T-helper 2 cell treated with Interferon-gamma antibody and Interleukin-4, amounts not matched to agents 5 μg/mL and 100 μg/mL, for 36 hours (primary cell): ENCODE measurements at regions not wholly inside any gene's neighbourhood (a gene's known extent, or its start where the extent isn't known, plus 50 kb on each side); places are given as distances from the start of the nearest gene placed in this dataset.

ENCODE experiments used
- DNase-seq: peaks from one replicate; pipeline ENCODE4 v3.0.0; 2021; ENCODE audit warnings: low spot score
- H3K27ac Mint-ChIP-seq: one replicate; pipeline ENCODE4 v1.8.0; 2021; ENCODE audit warnings: mild to moderate bottlenecking, mixed read lengths
- H3K27me3 Mint-ChIP-seq: one replicate; pipeline ENCODE4 v1.8.0; 2021; ENCODE audit warnings: low read depth, mixed read lengths
- H3K36me3 Mint-ChIP-seq: one replicate; pipeline ENCODE4 v1.8.0; 2021; ENCODE audit warnings: low read depth, mixed read lengths
- H3K4me1 Mint-ChIP-seq: one replicate; pipeline ENCODE4 v1.8.0; 2021; ENCODE audit warnings: low read depth, mixed read lengths
- H3K4me3 Mint-ChIP-seq: one replicate; pipeline ENCODE4 v1.8.0; 2022; ENCODE audit warnings: mild to moderate bottlenecking, moderate library complexity, mixed read lengths
- H3K9me3 Mint-ChIP-seq: one replicate; pipeline ENCODE4 v1.8.0; 2021; ENCODE audit warnings: mixed read lengths

DNA sequence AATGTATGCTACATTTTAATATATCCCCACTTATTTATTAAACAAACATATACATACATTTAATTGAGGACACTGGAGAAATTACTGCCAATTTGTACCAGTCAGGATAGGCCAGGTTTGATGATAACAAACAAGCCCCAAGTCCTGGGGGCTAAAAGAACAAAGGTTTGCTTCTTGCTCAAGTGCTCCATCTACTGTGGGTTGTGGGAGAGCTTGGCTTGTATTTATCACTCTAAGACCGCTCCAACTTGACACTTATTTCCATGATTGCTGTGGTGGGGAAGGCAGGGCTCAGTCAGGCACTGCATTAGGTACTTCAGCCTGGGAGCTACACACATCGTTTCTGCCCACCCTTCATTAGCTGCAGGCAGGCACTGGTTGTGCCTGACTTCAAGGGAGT is 136.6 kb upstream of the ZNF32 start:
- H3K27me3 Mint-ChIP-seq = peaks cover 10% of the 10 kb centered on the region
- H3K4me1 Mint-ChIP-seq = peaks cover 20% of the 10 kb centered on the region
- no peak for DNase-seq
- H3K9me3 Mint-ChIP-seq = no peaks in the 10 kb centered on the region
- no peak overlapping the region for H3K27ac Mint-ChIP-seq
- peaks cover 7% of the 10 kb centered on the region for H3K36me3 Mint-ChIP-seq
- H3K4me3 Mint-ChIP-seq = no peak overlapping the region

DNA sequence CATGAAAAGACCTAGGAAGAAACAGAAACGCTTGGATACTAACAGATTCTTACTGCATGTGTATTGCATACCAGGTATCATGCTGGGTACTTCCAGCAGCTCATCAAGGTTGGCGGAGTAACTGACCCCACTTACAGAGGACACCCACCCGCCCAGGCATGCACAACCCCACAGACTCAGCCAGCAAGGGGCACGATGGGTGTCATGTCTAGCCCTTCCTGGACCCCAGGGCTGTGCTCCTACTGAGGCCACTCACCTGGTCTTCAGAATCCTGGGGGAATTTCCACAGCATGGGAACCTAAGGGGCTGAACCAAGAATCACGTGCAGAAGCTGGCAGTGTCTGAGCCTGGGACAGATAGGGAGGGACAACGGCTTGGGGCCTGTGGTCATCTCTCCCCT is 134.1 kb upstream of the ZNF32 start:
- no peak overlapping the region for H3K4me3 Mint-ChIP-seq
- peaks cover 28% of the 10 kb centered on the region for H3K4me1 Mint-ChIP-seq
- H3K36me3 Mint-ChIP-seq = peaks cover 4% of the 10 kb centered on the region
- no peak for DNase-seq
- no peak overlapping the region for H3K27ac Mint-ChIP-seq
- no peaks in the 10 kb centered on the region for H3K27me3 Mint-ChIP-seq
- no peaks in the 10 kb centered on the region for H3K9me3 Mint-ChIP-seq

DNA sequence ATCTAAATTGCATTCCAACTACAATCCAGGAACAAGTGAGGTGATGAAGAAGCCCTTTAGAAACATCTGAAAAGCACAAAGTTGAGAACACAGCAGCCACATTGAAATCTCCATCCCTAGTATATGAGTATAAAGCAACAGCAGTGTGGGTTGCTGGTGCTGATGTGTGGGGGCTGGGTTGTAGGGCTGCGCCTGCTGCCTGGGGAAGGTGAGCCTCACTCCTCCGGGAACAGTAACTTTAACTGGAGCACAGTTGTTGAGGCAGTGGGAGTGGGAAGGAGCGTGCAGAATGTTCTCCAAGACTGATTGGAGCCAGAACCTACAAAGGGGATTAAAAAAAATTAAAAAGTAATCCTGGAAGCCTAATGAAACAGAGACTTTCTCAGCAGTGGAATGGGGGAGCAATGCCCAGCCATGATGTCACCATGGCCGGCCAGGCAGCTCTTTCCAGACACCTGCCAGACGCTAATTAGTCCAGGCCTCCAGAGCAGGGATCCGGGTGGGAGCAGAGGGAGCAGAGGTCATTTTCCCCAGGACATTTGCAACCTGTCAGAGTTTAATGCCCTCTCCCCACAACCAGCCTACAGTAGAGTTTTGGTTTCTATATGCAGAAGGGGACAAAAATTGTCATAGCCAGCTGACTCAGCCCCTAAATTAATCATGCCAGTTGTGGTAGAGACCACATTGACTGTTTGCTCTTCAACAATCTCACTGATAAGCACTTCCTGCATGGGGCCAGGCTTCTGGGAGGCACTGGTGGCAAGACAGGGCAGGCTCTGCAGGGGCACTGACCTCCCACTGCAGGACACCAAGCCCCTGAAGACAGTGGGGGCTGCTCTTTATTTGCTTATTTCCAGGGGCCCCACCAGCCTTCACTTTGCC is 133.0 kb upstream of the ZNF32 start:
- peaks cover 30% of the 10 kb centered on the region for H3K4me1 Mint-ChIP-seq
- peaks cover 4% of the 10 kb centered on the region for H3K36me3 Mint-ChIP-seq
- peak overlapping the region; percentile 65 for H3K4me3 Mint-ChIP-seq
- no peaks in the 10 kb centered on the region for H3K27me3 Mint-ChIP-seq
- DNase-seq = peak; percentile 71
- H3K27ac Mint-ChIP-seq = peak overlapping the region; percentile 83
- H3K9me3 Mint-ChIP-seq = no peaks in the 10 kb centered on the region

DNA sequence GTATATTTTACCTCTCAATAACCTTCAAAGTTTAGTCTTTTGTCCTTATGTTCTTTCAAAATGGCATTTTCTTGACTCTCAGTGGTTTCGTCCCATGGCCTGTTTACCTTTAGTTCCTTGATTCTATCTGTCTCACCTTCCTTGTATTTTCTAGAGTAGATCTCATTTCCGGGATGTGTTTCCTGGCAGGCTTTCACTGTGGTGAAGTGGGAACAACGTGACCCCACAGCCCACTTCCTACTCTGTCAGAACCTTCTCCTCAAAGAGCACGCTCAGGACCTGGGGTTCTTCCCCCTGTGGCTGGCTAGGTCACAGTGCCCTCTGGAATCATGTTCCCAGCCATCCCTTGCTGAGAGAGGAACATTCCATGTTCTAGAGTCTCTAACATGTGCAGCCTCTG is 129.9 kb upstream of the ZNF32 start:
- H3K36me3 Mint-ChIP-seq = peaks cover 4% of the 10 kb centered on the region
- H3K4me3 Mint-ChIP-seq = peak overlapping the region; percentile 32
- no peak for DNase-seq

DNA sequence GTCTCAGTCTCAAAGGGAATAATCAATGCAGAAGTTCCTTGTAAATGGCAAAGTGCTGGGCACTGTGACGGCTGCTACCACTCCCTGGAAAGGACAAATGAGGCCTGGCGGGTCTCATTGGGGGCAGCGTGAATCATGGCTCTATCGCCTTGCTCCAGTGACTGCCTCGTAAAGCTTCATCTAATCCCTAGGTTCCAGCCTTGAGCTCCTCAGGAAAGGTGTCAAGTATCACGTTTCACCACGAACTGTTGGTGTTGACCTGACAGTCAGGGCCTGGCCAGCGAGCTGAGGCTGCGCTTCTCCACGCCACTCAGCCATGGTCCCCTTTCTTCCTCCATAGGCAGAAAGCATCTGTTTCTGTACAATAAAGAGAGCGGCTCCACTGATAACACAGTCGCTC is 126.7 kb upstream of the ZNF32 start:
- peaks cover 14% of the 10 kb centered on the region for H3K4me1 Mint-ChIP-seq
- peaks cover 18% of the 10 kb centered on the region for H3K27me3 Mint-ChIP-seq
- no peak overlapping the region for H3K4me3 Mint-ChIP-seq
- no peaks in the 10 kb centered on the region for H3K36me3 Mint-ChIP-seq
- H3K9me3 Mint-ChIP-seq = peaks cover 4% of the 10 kb centered on the region
- no peak overlapping the region for H3K27ac Mint-ChIP-seq
- DNase-seq = no peak

More for the DNA sequence above, 129.9 kb upstream of the ZNF32 start:
- Mint-ChIP-seq H3K9me3 (no peaks in the 10 kb centered on the region), H3K27ac (no peak overlapping the region), H3K4me1 (peaks cover 33% of the 10 kb centered on the region), H3K27me3 (peaks cover 4% of the 10 kb centered on the region)

DNA sequence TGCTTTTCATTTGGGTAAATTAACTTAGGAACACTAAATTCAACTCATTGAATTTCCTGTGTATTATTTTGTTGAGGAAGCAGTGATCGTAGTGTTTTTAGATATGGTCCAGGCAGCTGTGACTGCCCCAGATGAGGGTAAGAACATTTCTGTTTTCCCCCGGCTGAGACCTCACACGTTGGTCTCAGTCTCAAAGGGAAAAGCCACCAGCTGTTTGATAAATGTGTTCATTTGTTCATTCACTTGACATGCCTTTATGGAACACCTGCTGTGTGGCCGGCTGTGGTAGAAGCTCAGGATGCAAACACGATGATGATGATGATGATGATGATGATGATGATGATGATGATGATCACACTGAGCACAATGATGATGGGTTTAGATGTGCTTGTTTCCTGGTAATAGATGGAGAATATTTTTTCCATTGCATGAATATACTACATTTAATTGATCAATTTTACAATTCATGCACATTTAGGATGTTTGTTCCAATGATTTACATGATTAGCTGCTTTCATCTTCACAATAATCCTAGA is 125.6 kb upstream of the ZNF32 start:
- no peak overlapping the region for H3K27ac Mint-ChIP-seq
- H3K4me3 Mint-ChIP-seq = no peak overlapping the region
- H3K9me3 Mint-ChIP-seq = peaks cover 4% of the 10 kb centered on the region
- H3K27me3 Mint-ChIP-seq = peaks cover 26% of the 10 kb centered on the region
- no peak for DNase-seq
- H3K4me1 Mint-ChIP-seq = peaks cover 12% of the 10 kb centered on the region
- no peaks in the 10 kb centered on the region for H3K36me3 Mint-ChIP-seq

DNA sequence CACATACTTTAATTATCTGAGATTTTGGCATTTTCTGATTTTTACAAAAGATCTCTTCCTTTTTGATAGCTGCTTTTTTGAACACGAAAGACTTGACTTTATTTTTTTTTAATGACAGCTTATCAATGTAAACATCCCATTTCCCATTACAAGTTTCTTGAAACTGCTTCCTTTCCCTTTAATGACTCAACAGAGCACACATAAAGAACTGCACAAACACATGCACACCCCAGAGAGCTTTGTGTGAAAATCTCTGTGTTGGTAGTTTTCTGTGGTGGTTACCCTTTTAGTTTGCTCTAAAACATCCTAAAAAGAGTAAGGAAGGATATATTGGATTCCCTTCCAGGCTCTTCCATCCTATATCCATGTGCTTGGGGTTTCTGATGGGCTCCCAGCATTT is 125.1 kb upstream of the ZNF32 start:
- Mint-ChIP-seq H3K27me3 (peaks cover 28% of the 10 kb centered on the region), H3K36me3 (no peaks in the 10 kb centered on the region), H3K9me3 (peaks cover 4% of the 10 kb centered on the region), H3K27ac (no peak overlapping the region), H3K4me1 (peaks cover 9% of the 10 kb centered on the region), H3K4me3 (no peak overlapping the region)
- DNase-seq = no peak

DNA sequence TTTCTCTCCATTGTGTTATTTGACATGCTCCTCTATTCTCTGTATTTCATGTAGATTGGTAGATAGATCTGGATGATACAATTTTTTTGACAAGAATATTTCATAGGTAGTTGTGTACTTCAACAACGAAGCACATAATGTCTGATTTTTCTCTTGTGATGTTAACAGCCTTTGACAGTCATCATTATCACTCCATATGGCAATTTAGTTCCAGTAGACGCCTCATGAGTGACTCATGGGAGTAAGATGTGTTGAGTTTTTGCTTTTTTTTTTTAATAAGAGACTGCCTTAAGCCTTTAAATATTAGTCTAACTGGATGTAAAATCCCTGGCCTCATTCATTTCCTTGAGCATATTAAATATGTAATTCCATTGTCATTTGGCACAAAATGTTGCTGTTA is 123.5 kb upstream of the ZNF32 start:
- no peak for DNase-seq
- Mint-ChIP-seq H3K9me3 (peaks cover 7% of the 10 kb centered on the region), H3K27me3 (peaks cover 37% of the 10 kb centered on the region), H3K4me1 (peaks cover 4% of the 10 kb centered on the region), H3K4me3 (no peak overlapping the region), H3K27ac (no peak overlapping the region), H3K36me3 (no peaks in the 10 kb centered on the region)

DNA sequence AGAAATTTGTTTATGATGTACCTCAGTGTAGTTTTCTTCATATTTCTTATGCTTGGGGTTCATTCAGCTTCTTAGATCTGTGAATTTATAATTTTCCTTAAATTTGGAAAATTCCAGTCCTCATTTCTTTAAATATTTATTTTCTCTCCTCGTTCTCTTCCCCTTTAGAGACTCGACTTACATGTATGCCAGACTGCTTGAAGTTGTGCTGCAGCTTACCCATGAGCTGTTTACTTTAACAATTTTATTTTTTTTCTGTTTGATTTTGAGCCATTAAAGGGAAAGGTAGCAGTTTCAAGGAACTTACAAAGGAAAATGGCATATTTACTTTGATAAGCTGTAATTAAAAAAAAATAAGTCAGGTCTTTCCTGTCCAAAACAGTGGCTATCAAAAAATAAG is 123.0 kb upstream of the ZNF32 start:
- Mint-ChIP-seq H3K4me1 (peaks cover 2% of the 10 kb centered on the region), H3K36me3 (no peaks in the 10 kb centered on the region), H3K27ac (no peak overlapping the region), H3K4me3 (no peak overlapping the region), H3K27me3 (peaks cover 37% of the 10 kb centered on the region), H3K9me3 (peaks cover 7% of the 10 kb centered on the region)
- DNase-seq = no peak

DNA sequence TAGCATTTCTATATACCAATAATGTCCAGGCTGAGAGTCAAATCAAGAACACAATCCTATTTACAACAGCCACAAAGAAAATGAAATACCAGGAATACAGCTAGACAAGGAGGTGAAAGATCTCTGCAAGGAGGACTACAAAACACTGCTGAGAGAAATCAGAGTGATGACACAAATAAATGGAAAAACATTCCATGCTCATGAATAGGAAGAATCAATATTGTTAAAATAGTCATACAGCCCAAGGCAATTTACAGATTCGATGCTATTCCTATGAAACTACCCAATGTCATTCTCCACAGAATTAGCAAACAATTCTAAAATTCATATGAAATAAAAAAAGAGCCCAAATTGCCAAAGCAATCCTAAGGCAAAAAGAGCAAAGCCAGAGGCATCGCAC is 116.8 kb upstream of the ZNF32 start:
- Mint-ChIP-seq H3K27me3 (peaks cover 32% of the 10 kb centered on the region), H3K36me3 (no peaks in the 10 kb centered on the region), H3K27ac (no peak overlapping the region), H3K9me3 (peaks cover 3% of the 10 kb centered on the region), H3K4me1 (no peaks in the 10 kb centered on the region), H3K4me3 (no peak overlapping the region)
- no peak for DNase-seq

DNA sequence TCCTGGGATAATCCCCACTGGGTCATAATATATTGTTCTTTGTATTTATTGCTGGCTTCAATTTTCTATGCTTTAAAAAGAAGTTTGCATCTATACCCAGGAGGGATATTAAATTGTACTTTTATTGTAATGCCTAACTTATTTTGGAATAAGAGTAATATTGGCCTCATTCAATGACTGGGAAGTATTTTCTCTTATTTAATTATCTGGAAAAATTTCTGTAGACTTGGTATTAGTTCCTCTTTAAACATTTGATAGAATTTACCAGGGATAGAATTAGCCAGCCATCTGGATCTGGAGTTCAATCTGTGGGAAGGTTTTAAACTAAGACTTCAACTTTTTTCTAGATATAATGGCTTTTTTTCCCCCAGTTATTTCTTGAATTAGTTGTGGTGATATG is 115.2 kb upstream of the ZNF32 start:
- no peak overlapping the region for H3K27ac Mint-ChIP-seq
- no peaks in the 10 kb centered on the region for H3K4me1 Mint-ChIP-seq
- H3K9me3 Mint-ChIP-seq = peaks cover 3% of the 10 kb centered on the region
- no peak for DNase-seq
- peaks cover 23% of the 10 kb centered on the region for H3K27me3 Mint-ChIP-seq
- H3K4me3 Mint-ChIP-seq = no peak overlapping the region
- no peaks in the 10 kb centered on the region for H3K36me3 Mint-ChIP-seq

DNA sequence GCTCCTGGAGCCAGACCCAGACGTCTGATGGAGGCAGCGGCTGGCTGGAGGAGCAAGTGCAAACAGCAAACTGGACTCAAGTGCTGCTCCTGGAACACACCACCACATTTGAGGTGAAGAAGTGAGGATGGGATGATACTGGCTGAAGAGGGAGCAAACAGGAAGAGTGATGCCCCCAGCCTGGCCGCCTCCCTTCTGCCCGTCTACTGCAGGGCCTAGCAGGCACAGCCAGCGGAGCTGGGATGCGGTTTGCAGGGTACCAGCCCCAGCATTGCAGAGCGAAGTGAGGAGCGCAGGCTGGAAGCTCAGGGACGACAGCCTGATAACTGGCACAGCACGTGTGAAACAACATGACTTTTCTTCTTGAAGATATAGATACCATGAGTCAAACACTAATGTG is 111.8 kb upstream of the ZNF32 start:
- peaks cover 5% of the 10 kb centered on the region for H3K27me3 Mint-ChIP-seq
- no peak overlapping the region for H3K27ac Mint-ChIP-seq
- no peak overlapping the region for H3K4me3 Mint-ChIP-seq
- DNase-seq = no peak
- no peaks in the 10 kb centered on the region for H3K9me3 Mint-ChIP-seq
- H3K4me1 Mint-ChIP-seq = no peaks in the 10 kb centered on the region
- H3K36me3 Mint-ChIP-seq = no peaks in the 10 kb centered on the region

DNA sequence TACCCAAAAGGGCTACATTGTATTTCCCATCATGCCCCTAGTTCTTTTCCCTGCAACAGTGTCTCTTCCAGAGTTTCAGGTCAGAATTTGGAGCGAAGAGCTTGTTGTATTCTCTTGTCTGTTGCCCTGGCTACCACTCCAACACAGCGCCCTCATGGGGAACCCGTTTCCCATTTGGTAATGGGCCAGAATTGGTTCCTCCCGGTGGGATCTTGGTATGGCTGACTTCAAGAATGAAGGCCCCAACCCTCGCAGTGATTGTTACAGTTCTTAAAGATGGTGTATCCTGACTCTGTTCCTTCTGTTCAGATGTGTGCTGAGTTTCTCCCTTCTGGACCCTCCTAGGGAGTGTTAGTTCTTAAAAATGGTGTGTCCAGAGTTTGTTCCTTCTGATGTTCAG is 110.5 kb upstream of the ZNF32 start:
- H3K4me1 Mint-ChIP-seq = peaks cover 4% of the 10 kb centered on the region
- no peak for DNase-seq
- H3K9me3 Mint-ChIP-seq = no peaks in the 10 kb centered on the region

DNA sequence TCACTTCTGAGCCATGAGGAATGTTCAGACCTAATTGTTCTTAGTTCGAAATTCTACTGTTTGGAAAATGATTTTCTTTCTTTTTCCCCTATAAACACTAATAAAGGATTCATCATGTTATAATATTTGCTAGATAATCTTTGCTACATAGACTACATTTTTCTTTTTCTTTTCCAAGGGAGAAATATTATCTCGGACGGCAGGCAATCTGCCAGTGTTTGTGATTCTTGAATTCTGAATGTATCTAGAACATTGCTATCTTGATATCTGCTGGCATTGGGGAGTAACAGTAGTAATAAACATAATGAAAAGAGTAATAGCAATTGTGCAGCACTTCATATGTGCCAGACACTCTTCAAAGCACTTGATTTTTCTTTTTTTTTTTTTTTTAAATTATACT is 107.7 kb upstream of the ZNF32 start:
- H3K36me3 Mint-ChIP-seq = no peaks in the 10 kb centered on the region

More for the DNA sequence above, 110.5 kb upstream of the ZNF32 start:
- Mint-ChIP-seq H3K27ac (no peak overlapping the region), H3K36me3 (no peaks in the 10 kb centered on the region), H3K27me3 (peaks cover 2% of the 10 kb centered on the region), H3K4me3 (no peak overlapping the region)

More for the DNA sequence above, 107.7 kb upstream of the ZNF32 start:
- Mint-ChIP-seq H3K27ac (no peak overlapping the region), H3K4me1 (peaks cover 4% of the 10 kb centered on the region), H3K27me3 (peaks cover 2% of the 10 kb centered on the region), H3K4me3 (no peak overlapping the region), H3K9me3 (no peaks in the 10 kb centered on the region)
- DNase-seq = no peak
